BE2C (cell line): ENCODE measurements at regions not wholly inside any gene's neighbourhood (a gene's known extent, or its start where the extent isn't known, plus 50 kb on each side); places are given as distances from the start of the nearest gene placed in this dataset.

Experiments used
- DNase-seq: peaks from one replicate; pipeline ENCODE4 v3.0.0-alpha.2; 2020
- H3K27me3 ChIP-seq: fragments of 250-450 bp; sonication (Bioruptor Pico); 2 replicates; pipeline ENCODE4 v1.5.1; 2020; ENCODE audit warnings: mild to moderate bottlenecking
- H3K36me3 ChIP-seq: fragments of 250-450 bp; sonication (Bioruptor Pico); 2 replicates; pipeline ENCODE4 v1.5.1; 2020; ENCODE audit warnings: mild to moderate bottlenecking
- H3K4me1 ChIP-seq: fragments of 250-450 bp; sonication (Bioruptor Pico); 2 replicates; pipeline ENCODE4 v1.5.1; 2020
- H3K4me3 ChIP-seq: 2 replicates; pipeline ENCODE4 v1.5.1; 2011; ENCODE audit warnings: low read depth, low read length
- H3K9me3 ChIP-seq: fragments of 250-450 bp; sonication (Bioruptor Pico); 2 replicates; pipeline ENCODE4 v1.5.1; 2020
- TF ChIP-seq, protein P1 (sequence below): IDR thresholded peaks from 2 replicates; pipeline ENCODE4 v1.5.1; 2012; ENCODE audit warnings: mild to moderate bottlenecking, low read depth, low read length

DNA sequence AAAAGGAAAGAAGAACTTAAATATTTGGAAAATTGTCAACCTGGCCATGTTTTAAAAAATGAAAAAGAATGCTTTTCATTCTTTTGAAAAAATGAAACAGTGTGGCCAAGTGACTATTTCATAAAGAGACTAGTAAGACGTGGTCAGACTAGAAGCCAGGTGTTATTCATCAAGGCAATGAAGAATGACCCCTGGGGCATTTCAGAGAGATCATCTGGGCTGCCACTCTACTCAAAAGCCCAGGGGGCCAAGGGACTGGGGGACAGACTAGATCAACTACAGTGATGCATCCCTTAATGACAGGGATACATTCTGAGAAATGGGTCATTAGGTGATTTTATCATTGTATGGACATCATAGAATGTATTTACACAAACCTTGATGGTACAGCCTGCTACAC, 199.4 kb downstream of the STK31 start:
- H3K4me1 ChIP-seq: no peaks in the 10 kb centered on the region
- DNase-seq: no peak
- TF ChIP-seq, protein P1, sequence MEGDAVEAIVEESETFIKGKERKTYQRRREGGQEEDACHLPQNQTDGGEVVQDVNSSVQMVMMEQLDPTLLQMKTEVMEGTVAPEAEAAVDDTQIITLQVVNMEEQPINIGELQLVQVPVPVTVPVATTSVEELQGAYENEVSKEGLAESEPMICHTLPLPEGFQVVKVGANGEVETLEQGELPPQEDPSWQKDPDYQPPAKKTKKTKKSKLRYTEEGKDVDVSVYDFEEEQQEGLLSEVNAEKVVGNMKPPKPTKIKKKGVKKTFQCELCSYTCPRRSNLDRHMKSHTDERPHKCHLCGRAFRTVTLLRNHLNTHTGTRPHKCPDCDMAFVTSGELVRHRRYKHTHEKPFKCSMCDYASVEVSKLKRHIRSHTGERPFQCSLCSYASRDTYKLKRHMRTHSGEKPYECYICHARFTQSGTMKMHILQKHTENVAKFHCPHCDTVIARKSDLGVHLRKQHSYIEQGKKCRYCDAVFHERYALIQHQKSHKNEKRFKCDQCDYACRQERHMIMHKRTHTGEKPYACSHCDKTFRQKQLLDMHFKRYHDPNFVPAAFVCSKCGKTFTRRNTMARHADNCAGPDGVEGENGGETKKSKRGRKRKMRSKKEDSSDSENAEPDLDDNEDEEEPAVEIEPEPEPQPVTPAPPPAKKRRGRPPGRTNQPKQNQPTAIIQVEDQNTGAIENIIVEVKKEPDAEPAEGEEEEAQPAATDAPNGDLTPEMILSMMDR: no peak
- no peaks in the 10 kb centered on the region for H3K36me3 ChIP-seq
- no peaks in the 10 kb centered on the region for H3K27me3 ChIP-seq
- H3K4me3 ChIP-seq: no peak overlapping the region
- H3K9me3 ChIP-seq: no peaks in the 10 kb centered on the region

DNA sequence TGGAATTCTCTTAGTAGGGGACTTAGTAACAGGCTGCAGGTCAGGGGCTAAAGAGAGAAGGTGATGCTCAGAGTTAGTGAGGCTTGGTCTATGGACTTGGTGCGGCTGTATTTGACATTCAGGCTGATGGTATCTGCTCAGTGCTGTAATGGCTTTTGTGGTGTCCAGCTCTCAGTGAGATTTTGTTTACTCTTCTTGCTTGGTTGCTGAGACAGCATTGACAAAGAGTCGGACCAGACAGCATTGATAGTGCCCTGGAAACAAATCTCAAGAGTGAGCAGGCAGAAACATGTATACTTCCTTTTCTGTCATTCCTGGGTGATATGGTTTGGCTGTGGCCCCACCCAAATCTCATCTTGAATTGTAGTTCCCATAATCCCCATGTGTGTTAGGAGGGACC, 202.0 kb downstream of the STK31 start:
- Histone ChIP-seq H3K4me3 (no peak overlapping the region), H3K27me3 (no peaks in the 10 kb centered on the region), H3K9me3 (no peaks in the 10 kb centered on the region), H3K36me3 (no peaks in the 10 kb centered on the region), H3K4me1 (no peaks in the 10 kb centered on the region)
- no peak for DNase-seq
- TF ChIP-seq, protein P1: no peak

DNA sequence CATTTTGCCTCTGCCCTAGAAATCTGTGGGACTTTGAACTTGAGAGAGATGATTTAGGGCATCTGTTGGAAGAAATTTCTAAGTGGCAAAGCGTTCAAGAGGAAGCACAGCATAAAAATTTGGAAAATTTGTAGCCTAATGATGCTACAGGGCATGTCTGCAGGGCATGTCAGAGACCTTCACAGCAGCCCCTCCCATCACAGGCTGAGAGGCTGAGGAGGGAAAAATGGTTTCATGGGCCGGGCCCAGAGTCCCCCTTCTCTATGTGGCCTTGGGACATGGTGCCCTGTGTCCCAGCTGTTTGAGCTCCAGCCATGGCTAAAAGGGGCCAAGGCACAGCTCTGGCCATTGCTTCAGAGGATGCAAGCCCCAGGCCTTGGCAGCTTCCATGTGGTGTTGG, 203.0 kb downstream of the STK31 start:
- Histone ChIP-seq H3K4me3 (no peak overlapping the region), H3K27me3 (no peaks in the 10 kb centered on the region), H3K36me3 (no peaks in the 10 kb centered on the region), H3K4me1 (no peaks in the 10 kb centered on the region), H3K9me3 (no peaks in the 10 kb centered on the region)
- DNase-seq: no peak
- TF ChIP-seq, protein P1: no peak

DNA sequence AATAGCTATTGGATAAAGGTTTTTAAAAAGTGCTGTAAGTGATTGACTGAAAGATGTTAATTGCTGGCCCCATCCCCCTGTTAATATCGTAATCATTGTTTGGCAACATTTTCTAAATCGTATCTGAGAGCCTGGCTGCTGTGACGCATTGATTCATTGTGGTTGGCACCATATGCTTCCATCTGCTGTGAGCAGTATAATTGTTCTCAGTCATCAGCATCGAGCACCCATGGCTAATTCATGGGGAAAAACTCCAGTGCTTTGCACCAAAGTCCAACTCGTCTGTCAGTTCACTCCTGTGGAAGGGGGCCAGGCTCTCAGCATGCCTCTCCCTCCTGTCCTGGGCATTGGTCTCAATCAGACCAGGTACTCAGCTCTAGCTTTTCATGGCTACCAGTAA, 205.2 kb downstream of the STK31 start:
- Histone ChIP-seq H3K27me3 (no peaks in the 10 kb centered on the region), H3K4me3 (no peak overlapping the region), H3K4me1 (no peaks in the 10 kb centered on the region), H3K36me3 (no peaks in the 10 kb centered on the region), H3K9me3 (no peaks in the 10 kb centered on the region)
- TF ChIP-seq, protein P1: no peak
- no peak for DNase-seq

DNA sequence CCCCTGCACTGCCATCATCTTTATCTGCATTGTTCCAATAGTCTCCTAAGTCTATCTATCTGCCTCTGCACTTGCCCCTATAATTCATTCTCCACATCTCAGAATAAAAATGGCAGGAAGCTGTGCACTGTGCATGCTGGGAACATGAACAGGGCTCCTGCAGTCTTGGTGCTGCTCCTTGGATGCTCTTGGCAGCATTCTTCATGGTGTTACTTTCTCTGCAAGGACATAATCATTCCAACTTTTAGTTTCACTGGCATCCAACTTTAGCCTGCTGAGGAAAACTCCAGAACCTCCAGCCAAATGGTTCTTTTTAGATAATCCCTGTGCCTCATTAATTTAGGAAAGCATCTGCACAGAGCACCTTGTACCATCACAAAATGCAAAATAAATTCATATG, 208.3 kb downstream of the STK31 start:
- Histone ChIP-seq H3K36me3 (no peaks in the 10 kb centered on the region), H3K4me1 (no peaks in the 10 kb centered on the region)

DNA sequence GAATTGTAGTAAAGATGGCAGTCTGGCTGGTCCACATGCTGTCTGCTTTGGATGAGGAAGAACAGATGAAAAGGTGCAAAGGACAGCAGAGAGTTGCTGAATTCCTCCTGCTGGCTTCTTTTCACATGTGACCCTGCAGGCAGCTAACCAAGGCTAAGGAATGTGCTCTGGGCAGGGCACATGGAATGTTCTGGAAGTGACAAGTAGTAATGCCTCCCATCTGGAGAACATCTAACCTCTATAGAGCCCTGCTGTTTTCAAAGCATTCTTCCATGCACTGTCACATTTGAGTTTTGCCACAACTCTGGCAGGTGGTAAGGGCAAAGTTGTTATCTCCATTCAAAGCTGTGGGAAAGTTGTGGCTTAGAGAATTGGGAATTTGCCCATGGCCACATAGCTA, 208.8 kb downstream of the STK31 start:
- no peak for DNase-seq
- Histone ChIP-seq H3K9me3 (no peaks in the 10 kb centered on the region), H3K36me3 (no peaks in the 10 kb centered on the region), H3K4me1 (no peaks in the 10 kb centered on the region), H3K27me3 (no peaks in the 10 kb centered on the region), H3K4me3 (no peak overlapping the region)
- TF ChIP-seq, protein P1: no peak

More for the DNA sequence above, 208.3 kb downstream of the STK31 start:
- no peak overlapping the region for H3K4me3 ChIP-seq
- TF ChIP-seq, protein P1: no peak
- no peak for DNase-seq
- no peaks in the 10 kb centered on the region for H3K27me3 ChIP-seq
- no peaks in the 10 kb centered on the region for H3K9me3 ChIP-seq
